MCF 10A (cell line): ENCODE measurements at regions not wholly inside any gene's neighbourhood (a gene's known extent, or its start where the extent isn't known, plus 50 kb on each side); places are given as distances from the start of the nearest gene placed in this dataset.

Experiments used
- BruUV-seq: library from RNA; stranded (reverse); fragments of 400-500 nt; replicated peaks from 2 replicates; lab custom pipeline; 2021; lab: Mats Ljungman, UMichigan
- CTCF ChIA-PET: fragments of 300-600 bp; sonication (Branson Sonifier 250); formaldehyde crosslinking; extraction: SDS; loops from one replicate; lab custom pipeline; 2021; ENCODE audit warnings: antibody characterized with exemption, inconsistent platforms; lab: Yijun Ruan, JAX
- POLR2A ChIA-PET: fragments of 300-600, 350-650 bp; sonication (Branson Sonifier 250); formaldehyde crosslinking; extraction: SDS; loops from one replicate; lab custom pipeline; 2020; ENCODE audit warnings: antibody characterized with exemption, inconsistent platforms; lab: Yijun Ruan, JAX
- DNase-seq: peaks from one replicate; pipeline ENCODE4 v3.0.0-alpha.2; 2018; ENCODE audit not compliant: unreplicated experiment
- H3K27ac Mint-ChIP-seq: one replicate; pipeline ENCODE4 v1.8.0; 2022; ENCODE audit warnings: mild to moderate bottlenecking, low read depth, mixed read lengths; ENCODE audit not compliant: unreplicated experiment
- H3K27me3 Mint-ChIP-seq: one replicate; pipeline ENCODE4 v1.8.0; 2022; ENCODE audit warnings: mixed read lengths; ENCODE audit not compliant: insufficient read depth, unreplicated experiment
- H3K36me3 Mint-ChIP-seq: one replicate; pipeline ENCODE4 v1.8.0; 2022; ENCODE audit warnings: mild to moderate bottlenecking, moderate library complexity, mixed read lengths; ENCODE audit not compliant: insufficient read depth, unreplicated experiment
- H3K4me1 Mint-ChIP-seq: one replicate; pipeline ENCODE4 v1.8.0; 2022; ENCODE audit warnings: mixed read lengths; ENCODE audit not compliant: insufficient read depth, unreplicated experiment
- H3K4me3 Mint-ChIP-seq: one replicate; pipeline ENCODE4 v1.8.0; 2022; ENCODE audit warnings: mild to moderate bottlenecking, moderate library complexity, mixed read lengths; ENCODE audit not compliant: unreplicated experiment
- H3K9me3 Mint-ChIP-seq: one replicate; pipeline ENCODE4 v1.8.0; 2022; ENCODE audit warnings: mixed read lengths; ENCODE audit not compliant: unreplicated experiment
- CTCF ChIP-seq: fragments of 200-600 bp; IDR thresholded peaks from one replicate; pipeline ENCODE4 v1.8.0; 2022; ENCODE audit warnings: antibody characterized with exemption, mild to moderate bottlenecking; ENCODE audit not compliant: unreplicated experiment
- intact Hi-C: fragments of 100-400 bp; cut with micrococcal nuclease; formaldehyde crosslinking; loops from 2 replicates; pipeline ENCODE4 v1.14.1; 2022

GRCh38 chr18:47746615-47747014, 183.8 kb downstream of the SMAD2 start:
- CTCF ChIA-PET, result interaction anchor here (0.7 to 4.1 kb wide), 5 partner anchors 10 to 1358 kb away, joined by 3 to 88 read pairs (median 4); no protein-coding TSS in a partner anchor
- POLR2A ChIA-PET, result no interaction called here
- no TSS peak for BruUV-seq
- DNase-seq, result no peak
- TF ChIP-seq CTCF, result no peak
- peaks cover 39% of the 10 kb centered on the region for H3K27me3 Mint-ChIP-seq
- H3K4me3 Mint-ChIP-seq, result no peak overlapping the region
- no peaks in the 10 kb centered on the region for H3K9me3 Mint-ChIP-seq
- no peaks in the 10 kb centered on the region for H3K4me1 Mint-ChIP-seq
- H3K36me3 Mint-ChIP-seq, result no peaks in the 10 kb centered on the region
- intact Hi-C loops, result loop anchor here (5.0 kb wide), 3 partner anchors 464 to 694 kb away; no protein-coding TSS in a partner anchor
- H3K27ac Mint-ChIP-seq, result no peak overlapping the region

- intact Hi-C loops, result loop anchor here (5.0 kb wide), 3 partner anchors 463 to 693 kb away; no protein-coding TSS in a partner anchor
- Mint-ChIP-seq H3K27me3 (peaks cover 51% of the 10 kb centered on the region), H3K4me3 (no peak overlapping the region), H3K9me3 (no peaks in the 10 kb centered on the region), H3K4me1 (no peaks in the 10 kb centered on the region), H3K27ac (no peak overlapping the region), H3K36me3 (no peaks in the 10 kb centered on the region)
- ChIA-PET POLR2A (no interaction called here), CTCF (interaction anchor here (4.1 kb wide), 1 partner anchor 531 kb away, joined by 88 read pairs; no protein-coding TSS in a partner anchor)
- no peak for TF ChIP-seq CTCF
- no TSS peak for BruUV-seq
- no peak for DNase-seq
Observed at GRCh38 chr18:47745227-47745626, 185.2 kb downstream of the SMAD2 start.

- ChIA-PET CTCF (interaction anchor here (0.6 to 1.3 kb wide), 2 partner anchors 11 to 1408 kb away, joined by 3 read pairs; no protein-coding TSS in a partner anchor), POLR2A (no interaction called here)
- TF ChIP-seq CTCF, result no peak
- H3K27ac Mint-ChIP-seq, result no peak overlapping the region
- BruUV-seq, result no TSS peak
- peaks cover 93% of the 10 kb centered on the region for H3K27me3 Mint-ChIP-seq
- no peak overlapping the region for H3K4me3 Mint-ChIP-seq
- H3K9me3 Mint-ChIP-seq, result peaks cover 7% of the 10 kb centered on the region
- H3K4me1 Mint-ChIP-seq, result no peaks in the 10 kb centered on the region
- intact Hi-C loops, result no loop called here
- H3K36me3 Mint-ChIP-seq, result no peaks in the 10 kb centered on the region
- DNase-seq, result no peak
Observed at GRCh38 chr18:47737956-47738355, 192.5 kb downstream of the SMAD2 start.

DNA sequence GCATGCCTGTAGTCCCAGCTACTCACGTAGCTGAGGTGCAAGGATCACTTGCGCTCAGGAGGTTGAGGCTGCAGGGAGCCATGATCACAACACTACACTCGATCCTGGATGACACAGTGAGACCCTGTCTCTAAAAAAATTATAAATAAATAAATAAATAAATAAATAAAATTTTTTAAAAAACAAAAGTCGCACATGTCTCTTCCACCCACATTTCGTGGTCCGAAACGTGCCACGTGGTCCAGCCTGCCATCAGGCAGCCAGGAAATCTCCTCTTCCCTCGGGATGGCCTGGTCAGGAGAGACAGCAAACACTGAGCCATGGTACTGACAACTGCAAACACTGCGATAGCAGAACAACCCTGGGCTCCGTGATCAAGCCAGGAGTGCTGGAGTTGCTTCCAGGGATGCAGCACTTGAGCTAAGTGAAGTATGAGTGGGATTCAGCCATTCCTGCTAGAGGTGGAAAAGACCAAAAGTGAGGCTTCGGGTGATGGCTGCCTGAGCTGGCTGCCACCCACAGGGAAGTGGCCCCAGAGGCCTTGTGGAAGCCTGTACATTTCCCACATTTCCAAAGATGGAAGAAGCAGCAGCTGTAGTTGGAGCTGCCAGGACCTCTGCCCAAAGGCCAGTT, 193.1 kb downstream of the SMAD2 start:
- CTCF ChIA-PET, result interaction anchor here (0.6 to 1.3 kb wide), 3 partner anchors 10 to 1407 kb away, joined by 3 read pairs; no protein-coding TSS in a partner anchor
- H3K4me3 Mint-ChIP-seq, result no peak overlapping the region
- no peaks in the 10 kb centered on the region for H3K36me3 Mint-ChIP-seq
- BruUV-seq, result no TSS peak
- POLR2A ChIA-PET, result no interaction called here
- peaks cover 93% of the 10 kb centered on the region for H3K27me3 Mint-ChIP-seq
- H3K9me3 Mint-ChIP-seq, result peaks cover 7% of the 10 kb centered on the region
- no peaks in the 10 kb centered on the region for H3K4me1 Mint-ChIP-seq
- intact Hi-C loops, result no loop called here
- no peak for TF ChIP-seq CTCF
- DNase-seq, result no peak
- H3K27ac Mint-ChIP-seq, result no peak overlapping the region
